ENCODE measurements at regions not wholly inside any gene's neighbourhood (a gene's known extent, or its start where the extent isn't known, plus 50 kb on each side); places are given as distances from the start of the nearest gene placed in this dataset.
"Not testable (repeated sequence)": the region's sequence is repeated elsewhere in the genome, so short reads cannot be mapped to it uniquely, and the experiment has no call there.

DNA sequence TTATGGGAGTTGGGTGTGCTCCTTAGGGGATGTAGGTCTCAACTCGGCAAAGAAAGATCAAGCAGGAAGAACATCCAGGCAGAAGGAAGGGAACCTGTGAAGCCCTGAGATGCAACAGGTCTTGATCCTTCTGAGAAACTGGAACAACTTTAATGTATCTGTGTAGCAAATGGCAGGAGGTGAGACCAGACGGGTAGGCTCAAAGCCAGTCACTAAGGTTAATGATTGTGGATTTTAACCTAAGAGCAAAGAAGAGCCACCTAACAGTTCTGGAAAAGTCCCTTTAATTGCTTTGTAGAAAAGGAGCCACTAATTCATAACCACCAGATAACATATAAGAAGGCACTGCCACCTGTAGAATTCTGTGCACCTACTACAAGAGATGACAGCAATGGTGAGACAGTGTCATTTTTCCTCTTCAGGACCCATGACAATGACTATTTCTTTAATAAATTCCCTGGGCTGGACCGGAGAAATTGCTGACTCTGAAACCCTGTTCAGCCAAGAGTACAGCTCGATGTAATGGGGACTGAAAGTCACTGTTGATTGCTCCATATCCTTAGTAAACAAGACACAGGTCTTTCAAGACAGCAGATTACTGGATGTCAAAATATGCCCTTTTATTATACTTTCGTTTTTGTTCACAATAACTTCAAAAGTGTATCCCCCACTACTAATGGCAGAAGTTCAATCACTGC is 326.2 kb downstream of the CBLN4 start:
- DNase-seq, result no peak

DNA sequence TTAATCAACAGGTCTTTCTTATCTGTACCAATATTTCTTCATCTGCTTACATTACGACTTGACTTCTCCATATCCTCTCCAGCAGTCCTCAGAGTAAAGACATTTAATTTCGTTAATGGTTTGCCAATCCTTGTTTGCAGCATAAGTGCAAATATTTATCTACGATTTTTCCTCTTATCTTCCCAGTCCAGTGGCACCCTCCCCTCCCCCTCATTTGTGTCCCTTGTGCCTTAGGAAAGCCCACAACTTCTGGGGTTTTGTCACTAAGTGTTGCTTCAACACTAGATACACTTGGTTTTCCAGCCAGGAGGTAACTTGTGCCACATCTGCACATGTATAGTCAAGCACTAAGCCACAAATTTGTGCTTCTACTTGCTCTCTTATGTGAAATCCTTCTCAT is 327.2 kb downstream of the CBLN4 start:
- DNase-seq, result no peak

DNA sequence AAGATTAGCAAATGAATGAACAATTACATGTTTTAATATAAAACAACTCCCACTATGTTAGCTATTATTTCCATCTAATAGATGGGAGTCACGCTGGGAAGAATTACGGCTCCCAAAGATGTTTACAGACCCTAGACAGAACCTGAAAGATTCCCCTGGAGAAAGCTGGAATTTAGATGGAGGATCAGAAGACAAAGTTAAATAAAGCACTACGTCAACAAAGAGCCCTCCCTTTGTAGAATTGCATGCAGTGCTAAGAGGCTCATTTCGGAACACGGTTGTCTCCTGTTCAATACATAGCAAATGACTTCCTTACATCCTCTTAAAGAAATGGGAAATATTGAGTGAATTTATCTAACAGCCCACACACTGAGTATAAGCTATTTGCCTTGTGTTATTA is 328.3 kb downstream of the CBLN4 start:
- DNase-seq, result no peak

DNA sequence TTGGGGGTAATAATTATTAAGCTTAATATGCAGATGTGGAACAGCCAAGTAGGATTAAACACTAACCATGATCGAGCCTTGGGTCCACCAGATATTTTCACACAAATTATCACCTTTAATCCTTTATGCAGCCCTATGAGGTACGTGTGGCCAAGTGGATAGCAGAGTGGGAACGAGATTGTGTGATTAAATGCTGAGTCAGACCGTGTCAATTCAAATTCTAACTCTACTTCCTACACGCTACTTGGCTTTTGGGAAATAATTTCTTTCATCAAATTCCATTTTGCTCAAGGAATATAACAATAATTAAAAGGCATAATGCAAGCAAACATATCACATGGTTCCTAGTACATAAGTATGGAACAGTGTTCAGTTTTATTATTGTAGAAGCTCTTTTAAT is 329.2 kb downstream of the CBLN4 start:
- no peak for DNase-seq

DNA sequence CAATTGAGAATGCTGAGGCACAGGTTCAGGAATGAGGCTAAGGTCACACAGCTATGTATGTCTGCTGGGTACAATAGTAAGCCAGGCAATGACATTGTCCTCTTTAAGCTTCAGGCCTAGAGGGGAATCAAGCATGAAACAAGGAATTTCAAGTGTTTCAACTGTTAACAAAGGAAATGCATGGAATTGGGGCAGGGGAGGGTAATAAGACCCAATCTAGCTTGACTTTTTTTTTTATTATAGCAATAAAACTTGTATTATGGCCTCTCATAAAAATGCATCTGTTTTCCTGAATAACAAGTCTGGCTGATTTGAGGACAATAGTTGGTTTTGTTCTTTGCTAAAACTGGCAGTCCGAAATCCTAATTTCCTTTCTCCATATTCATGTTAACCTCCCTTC is 336.7 kb downstream of the CBLN4 start:
- no peak for DNase-seq

DNA sequence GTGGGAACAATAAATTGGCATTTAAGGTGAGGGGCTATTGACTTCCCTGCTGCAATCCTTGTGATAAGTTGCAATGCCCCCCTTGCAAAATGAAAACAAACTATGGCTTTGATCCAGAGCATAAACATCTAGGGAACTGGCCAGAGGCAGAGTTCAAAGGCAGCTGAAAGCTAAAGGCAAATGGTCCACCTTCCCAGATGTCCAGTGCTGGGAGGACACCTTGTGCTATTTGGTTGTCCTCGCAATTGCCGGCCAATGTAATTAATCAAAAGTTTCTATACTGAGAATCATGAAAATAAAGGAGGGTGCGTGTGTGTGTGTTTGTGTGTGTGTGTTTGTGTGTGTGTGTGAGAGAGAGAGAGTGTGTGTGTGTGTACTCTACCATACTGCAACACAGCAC is 337.4 kb downstream of the CBLN4 start:
- no peak for DNase-seq

DNA sequence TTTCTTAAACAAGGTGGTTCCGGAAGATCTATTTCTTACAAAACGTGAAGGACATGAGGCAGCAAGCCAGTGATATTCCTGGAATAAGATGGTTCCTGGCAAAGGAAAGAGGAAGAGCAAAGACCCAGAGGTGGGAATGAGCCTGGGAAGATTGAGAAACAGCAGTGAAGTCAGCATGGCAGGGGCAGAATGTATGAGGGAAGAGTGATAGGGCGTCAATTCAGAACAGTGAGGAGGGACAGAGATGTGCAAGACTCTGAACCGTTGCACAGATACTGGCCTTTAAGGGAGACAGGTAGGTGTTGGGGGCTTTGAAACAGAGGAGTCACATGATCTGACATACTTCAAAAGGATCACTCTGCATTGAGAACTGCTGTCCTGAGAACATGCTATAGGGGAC is 338.3 kb downstream of the CBLN4 start:
- no peak for DNase-seq

DNA sequence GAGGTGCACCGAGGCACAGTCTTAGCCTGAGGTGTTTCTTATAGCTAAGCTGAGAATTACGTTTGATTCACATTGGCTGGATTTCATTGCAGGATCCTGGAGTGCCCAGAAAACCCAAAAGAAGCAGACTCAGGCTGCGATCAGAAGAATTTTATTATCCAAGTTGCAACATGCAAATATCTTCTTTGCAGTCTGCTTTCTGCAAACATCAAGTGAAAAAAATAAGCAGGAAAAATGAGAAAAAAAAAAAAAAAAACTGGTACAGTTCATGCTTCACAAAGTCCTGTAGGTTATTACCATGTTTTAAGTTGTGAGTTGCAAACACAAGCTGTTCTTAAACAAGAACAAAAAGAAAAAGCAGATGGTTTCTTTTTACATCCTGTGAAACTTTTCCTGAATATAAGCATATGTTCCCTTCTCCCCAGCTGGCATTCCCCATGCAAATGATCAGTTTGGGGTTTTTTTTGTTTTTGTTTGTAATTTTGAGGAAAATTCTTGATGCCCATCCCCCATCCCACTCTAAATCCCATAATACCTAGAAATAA is 349.0 kb downstream of the CBLN4 start:
- DNase-seq, result no peak

DNA sequence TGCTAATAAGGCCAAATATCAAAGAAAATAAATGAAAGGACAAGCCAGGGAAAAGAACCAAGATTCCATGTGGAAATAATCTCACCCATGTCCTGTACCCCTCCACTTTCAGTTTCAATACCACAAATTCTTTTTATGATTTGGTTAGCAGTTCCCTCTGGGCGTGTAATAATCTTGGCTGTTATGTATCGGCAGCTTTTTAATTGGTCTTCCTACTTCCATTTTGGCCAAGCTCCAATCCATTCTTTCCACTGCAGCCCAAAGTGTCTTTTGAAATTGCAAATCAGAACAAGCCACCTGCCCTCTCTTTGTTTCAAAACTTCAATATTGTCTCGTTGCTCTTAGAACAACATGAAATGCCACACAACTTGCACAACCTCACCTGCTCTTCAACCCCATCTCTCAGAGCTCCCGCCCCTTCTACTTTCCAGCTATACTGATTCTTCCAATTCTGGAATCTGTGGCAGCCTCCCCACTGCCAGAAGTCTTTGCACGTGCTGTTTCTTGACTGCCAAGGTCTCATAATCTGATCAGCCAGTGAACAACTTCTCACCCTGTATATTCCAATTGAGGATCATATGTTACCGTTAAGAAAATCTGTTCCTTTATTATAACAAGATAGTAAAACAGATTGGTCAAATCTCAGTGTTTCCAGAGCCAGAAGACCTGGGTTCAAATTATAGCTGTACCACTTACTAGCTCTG is 354.5 kb downstream of the CBLN4 start:
- DNase-seq, result no peak

DNA sequence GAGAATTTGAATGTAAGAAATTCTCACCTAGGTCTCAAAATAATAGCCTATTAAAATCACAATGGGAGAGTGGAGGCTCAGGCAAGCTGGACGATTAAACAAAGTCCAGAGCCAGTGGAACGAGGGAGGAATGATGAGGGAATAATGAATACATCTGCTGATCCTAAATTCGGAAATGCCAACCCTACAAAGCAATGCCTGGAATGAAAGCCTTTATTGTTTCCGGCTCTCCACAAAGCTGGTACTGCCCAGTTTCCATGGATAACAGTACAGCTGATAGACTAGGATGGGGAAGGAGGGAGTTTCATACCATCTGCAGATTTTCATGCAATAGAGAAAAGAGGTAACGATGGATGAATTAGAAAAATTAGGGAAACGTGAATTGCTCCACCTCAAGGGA is 356.1 kb downstream of the CBLN4 start:
- DNase-seq, result no peak

DNA sequence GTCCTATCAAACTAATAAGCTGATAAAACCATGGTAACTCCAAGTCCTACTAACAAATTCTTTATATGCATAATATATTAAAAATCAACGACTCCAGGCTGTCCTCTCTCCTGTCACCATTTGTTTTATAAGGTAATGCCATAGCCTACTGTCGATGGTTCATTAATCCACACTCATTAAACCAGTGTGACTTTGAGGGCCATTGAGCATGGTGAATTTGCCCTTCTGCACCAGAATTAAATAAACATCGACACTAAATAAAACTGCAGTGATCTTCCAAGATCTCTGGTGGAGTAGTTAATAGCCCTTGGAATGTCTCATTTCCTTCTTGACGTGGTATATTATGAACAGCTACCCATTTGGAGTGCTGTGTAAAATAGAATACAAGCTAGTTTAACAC is 358.5 kb downstream of the CBLN4 start:
- no peak for DNase-seq

DNA sequence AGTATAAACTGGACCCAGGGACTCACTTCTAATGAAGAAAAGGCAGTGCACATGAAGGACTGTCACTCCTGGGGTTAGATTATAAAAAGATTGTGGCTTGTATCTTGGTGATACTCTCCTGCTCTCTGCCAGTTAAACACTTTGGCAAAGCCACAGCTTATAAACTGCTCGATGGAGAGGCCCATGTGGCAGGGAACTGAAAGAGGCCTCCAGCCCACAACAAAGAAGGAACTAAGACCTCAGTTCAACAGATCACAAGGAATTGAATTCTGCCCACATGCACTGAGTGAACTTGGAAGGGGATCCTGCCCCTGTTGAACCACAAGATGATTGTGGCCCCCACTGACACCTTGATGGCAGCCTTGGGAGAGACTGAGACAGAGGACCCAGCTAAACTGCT is 363.8 kb downstream of the CBLN4 start:
- no peak for DNase-seq

DNA sequence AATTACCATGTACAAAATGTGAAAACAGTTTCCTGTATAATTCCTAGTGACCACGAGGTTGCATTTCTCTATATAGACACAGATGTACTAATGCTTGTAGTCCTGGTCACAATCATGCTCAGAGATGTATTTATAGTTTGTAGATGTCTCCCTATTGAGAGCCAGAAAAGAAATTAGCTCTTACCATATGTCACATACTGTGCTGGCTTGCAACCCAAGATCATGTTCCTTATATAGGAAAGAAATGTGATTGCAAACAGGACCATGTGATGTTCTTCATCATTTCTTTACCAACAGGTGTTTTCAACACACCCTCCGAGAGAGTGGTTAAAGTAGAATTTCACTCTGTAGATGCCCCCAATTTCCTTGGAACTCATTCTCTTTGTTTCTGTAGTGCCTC is 369.4 kb downstream of the CBLN4 start:
- no peak for DNase-seq

DNA sequence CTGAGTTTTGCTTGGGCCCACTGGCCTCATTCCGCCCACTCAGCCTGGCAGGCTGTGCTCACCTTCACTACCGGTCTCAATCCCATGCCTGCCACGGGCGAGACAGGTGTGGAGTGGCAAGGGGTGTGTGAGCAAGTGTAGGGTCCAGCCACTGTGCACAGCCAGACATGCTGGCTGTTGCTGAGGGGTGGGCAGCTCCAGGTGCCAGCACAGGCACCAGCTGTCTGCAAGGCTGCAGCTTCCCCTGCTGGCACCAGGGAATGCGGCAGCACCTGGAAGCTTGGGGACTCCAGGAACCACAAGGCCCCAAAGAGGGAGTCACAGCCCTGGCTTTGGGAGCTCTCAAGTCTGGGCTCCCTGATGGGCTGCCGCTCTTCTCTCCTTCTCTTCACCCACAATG is 372.7 kb downstream of the CBLN4 start:
- DNase-seq, result no peak

DNA sequence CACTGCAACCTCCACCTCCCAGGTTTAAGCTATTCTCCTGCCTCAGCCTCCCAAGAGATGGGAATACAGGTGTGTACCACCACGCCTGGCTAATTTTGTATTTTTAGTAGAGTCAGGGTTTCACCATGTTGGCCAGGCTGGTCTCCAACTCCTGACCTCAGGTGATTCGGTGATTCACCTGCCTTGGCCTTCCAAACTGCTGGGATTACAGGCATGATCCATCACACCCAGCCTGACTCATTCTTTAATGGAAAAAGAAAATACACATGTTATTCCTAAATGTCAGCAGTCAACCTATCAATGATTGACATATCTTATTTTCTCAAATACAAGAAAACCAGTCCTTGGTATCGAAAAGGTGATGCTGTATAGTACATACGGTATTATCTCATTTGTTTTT is 376.2 kb downstream of the CBLN4 start:
- not testable (repeated sequence) for DNase-seq

DNA sequence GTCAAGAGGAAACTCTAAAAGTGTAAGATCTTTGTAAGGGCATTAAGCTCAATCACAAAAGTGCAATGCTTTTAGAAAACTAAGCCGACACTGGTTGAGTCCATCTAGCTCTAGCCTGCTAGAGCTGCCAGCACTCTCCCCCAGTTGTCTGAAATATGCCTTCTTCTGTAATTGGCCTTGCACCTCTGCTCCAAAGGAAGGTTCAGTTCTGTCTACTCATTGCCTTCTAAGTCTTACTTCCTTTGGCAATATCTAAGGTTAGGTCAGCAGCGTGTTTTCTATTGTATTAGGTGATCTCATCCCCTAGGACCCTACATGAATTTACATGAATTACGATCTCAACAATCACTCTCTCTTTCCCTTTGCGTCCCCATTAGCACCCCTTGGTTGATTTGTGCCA is 378.6 kb downstream of the CBLN4 start:
- DNase-seq, result no peak

DNA sequence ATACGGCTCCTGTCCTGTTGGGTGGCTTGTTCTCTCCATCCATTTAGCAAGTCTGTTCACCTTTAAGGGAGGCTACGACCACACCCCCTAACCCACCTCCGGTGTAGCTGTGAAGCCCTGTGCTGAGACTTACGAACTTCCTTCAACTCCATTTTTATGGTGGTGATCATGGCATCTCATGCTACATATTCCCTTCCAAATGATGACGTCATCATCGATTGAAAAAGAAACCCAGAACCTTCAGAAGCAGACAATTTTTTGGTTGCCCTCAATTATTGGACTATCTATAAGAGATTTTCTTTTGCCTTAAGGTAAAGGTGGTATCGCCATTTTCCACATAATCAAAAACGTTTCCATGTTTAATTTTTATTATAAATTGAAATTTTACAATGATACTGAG is 389.0 kb downstream of the CBLN4 start:
- DNase-seq, result no peak

DNA sequence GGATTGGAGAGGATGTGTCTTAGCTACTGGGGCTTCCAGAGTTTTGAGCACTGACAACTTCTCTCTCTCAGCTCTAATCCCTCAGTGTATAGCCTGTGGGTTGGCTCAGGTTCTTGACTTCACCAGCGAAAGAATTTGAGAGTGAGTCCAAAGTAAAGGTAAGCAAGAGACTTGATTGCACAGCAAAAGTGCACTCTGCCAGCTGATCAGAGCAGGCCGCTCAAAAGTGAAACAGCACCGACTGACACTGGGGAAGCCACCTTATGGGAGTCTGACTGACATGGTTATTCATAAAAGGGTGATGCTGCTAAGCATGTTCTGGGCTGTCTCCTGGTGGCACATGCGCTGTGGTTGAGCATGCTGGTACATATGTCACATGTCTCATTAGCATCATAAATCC is 389.5 kb downstream of the CBLN4 start:
- no peak for DNase-seq

DNA sequence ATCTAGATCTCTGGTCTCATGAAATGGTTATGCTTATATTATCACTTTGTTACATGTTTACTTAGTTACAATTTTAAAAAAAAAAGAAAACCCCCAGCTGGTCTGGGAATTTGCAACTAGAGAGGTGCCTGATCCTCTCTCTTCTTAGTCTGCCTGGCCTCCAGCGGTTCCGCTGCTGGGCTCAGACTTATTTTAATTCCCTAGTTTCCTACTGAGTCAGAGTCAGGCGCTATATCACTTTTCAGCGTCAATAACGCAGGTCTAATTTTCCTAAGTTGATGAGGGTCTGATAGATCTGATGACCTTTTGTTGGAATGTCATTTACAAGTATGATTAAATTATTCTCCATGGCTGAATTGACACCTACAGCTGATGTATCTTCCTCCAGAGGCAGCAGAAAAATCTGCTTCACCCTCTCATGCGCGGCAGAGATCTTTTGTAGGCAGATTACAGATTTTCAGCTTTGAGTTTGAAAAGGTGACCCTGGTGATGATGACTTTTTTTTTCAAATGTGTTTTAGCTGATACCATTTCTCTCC is 391.0 kb downstream of the CBLN4 start:
- no peak for DNase-seq

DNA sequence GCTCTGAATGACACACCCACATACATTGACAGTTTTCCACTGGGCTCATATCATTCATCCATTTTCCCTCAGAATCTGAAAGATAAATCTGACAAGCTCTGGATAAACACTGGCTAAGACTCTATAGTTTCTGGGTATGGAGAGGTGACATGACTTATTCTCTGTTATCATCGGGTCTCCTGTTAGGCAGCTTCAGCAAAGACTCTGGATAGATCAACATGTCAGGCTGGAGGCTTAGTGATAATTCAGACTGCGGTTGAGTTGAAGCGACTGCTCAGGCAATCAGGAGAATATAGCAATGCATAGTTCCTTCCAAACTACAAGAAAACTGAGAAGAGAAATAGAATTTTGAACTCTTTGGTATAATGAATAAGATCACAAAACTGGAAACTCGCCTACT is 394.6 kb downstream of the CBLN4 start:
- no peak for DNase-seq

DNA sequence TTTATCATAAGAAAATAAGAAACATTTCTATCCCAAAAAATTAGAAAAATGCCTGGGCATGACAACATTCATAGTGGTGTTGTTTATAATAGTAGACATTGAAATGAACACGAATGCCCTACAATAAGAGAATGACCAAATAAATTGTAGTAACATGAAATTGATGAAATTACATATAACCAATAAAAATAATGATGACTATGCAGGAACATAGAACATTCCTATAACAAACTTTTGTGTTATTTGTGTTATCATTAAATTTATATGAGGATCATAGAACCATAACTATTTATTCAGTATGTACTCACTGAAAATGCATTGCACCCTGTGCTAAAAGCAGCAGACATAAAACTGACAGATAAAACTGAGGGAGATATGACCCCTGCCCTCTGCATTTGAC is 399.7 kb downstream of the CBLN4 start:
- DNase-seq, result no peak

DNA sequence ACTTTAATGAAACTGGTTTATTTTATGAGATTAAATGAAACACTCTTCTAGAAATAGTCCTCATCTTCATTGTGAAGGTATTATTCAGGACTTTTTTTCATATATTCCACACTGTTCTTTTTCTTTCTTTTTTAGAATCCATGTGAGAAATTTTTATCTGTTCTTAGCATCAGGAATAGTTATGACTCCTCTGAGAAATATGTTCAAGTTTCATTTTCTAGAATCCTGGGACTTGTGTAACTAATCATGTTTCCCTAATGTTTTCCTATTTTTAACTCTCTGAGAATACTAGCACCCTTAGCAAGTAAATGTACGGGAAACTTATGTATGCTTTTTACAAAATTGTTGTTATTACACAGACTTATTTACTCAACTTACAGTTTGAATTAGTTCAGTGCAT is 407.8 kb downstream of the CBLN4 start:
- DNase-seq, result no peak

DNA sequence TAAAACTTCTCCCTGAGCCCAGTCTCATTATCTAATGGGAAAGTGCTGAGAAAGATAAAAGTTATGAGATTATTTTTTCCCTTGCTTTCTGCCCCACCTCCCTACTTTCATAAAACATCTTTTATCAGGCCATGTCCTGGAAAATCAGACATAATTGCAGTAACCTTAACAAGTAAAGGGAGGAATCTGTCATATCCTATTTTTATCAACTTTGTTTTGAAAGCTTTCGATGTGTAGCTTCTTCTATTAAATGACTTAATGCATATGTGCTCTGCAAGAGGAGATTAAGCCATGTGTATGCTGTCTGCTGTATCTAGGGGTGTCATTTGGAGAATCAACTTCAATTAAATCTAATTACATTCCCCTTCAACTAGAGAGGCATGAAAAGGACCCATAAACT is 408.9 kb downstream of the CBLN4 start:
- no peak for DNase-seq

DNA sequence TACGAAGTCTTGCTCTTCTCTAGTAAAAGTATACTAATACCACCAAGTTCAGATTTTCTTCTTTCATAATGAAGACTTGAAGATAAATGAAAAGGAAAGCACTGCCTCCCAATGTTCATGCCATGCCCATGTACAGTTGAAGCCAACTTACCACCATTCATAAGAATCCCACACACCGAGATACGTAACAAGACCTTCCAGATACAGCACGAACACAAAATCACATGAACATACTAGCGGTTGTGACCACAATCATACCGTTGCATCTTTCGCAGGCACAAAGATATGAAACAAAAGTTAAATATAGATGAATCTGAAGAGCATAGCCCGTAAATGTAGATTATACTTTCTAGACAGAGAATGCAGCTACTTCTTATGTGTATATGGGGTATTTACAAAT is 412.5 kb downstream of the CBLN4 start:
- DNase-seq, result no peak

DNA sequence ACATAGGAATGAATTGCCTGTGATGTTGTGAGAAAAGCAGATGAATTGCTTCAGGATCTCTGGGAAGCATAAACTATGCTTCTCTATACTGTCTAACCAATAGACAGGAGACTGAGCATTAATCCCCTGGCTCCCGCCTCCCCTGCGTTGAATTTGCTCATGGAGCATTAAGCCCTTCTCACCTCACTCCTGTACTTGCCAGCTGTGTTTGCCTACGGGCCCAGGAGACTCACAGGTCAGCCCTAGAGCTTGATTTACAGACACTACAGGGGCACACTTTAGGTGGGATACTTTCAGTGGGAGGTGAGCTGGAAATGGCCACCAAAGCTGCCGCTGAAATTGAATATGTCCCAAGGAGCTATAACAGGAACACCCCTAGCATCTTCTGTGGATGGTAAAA is 418.7 kb downstream of the CBLN4 start:
- no peak for DNase-seq
